SK-N-SH (cell line): ENCODE measurements at regions not wholly inside any gene's neighbourhood (a gene's known extent, or its start where the extent isn't known, plus 50 kb on each side); places are given as distances from the start of the nearest gene placed in this dataset.

Experiments used
- CTCF ChIA-PET: fragments of 300-600, 350-600 bp; formaldehyde crosslinking; extraction: SDS; loops from one replicate; lab custom pipeline; 2021; lab: Yijun Ruan, JAX
- POLR2A ChIA-PET: fragments of 350-600 bp; sonication (Branson Sonifier 250); formaldehyde crosslinking; extraction: SDS; loops from one replicate; lab custom pipeline; 2020; ENCODE audit warnings: antibody characterized with exemption, inconsistent platforms; lab: Yijun Ruan, JAX
- DNase-seq: peaks from one replicate; pipeline ENCODE4 v3.0.0; 2012
- H2AFZ ChIP-seq: fragments of 200-600 bp; sonication (generic); 2 replicates; pipeline ENCODE4 v1.8.1; 2016; ENCODE audit warnings: antibody characterized with exemption, mild to moderate bottlenecking, low read depth
- H3F3A ChIP-seq: fragments of 200-600 bp; sonication (generic); replicated peaks from 2 replicates; pipeline ENCODE3; 2016; ENCODE audit warnings: antibody characterized with exemption, mild to moderate bottlenecking; ENCODE audit not compliant: insufficient read depth
- H3K27ac ChIP-seq, 2 experiments: fragments of 200-500 bp in 1 of 2; fragments of 200-600 bp in 1 of 2; sonication (Bioruptor generic) in 1 of 2; sonication (generic), shearing (Covaris generic) in 1 of 2; 2 replicates each; pipeline versions ENCODE4 v1.5.1 to v1.6.1; 2014 to 2016; ENCODE audit warnings: low read depth in 2 of 2, inconsistent platforms in 1 of 2, low read length in 1 of 2, mild to moderate bottlenecking in 1 of 2, mixed read lengths in 1 of 2
- H3K27me3 ChIP-seq: fragments of 200-600 bp; sonication (generic), shearing (Covaris generic); 2 replicates; pipeline ENCODE4 v1.6.1; 2016; ENCODE audit warnings: mixed run types; ENCODE audit not compliant: insufficient read depth
- H3K36me3 ChIP-seq, 2 experiments: fragments of 200-500 bp in 1 of 2; fragments of 200-600 bp in 1 of 2; sonication (Bioruptor generic) in 1 of 2; sonication (generic) in 1 of 2; replicated peaks in 1 of 2; 2 replicates each; pipeline versions ENCODE3 to v1.5.1; 2014 to 2016; ENCODE audit warnings: low read length in 1 of 2, mild to moderate bottlenecking in 1 of 2; ENCODE audit not compliant: insufficient read depth in 2 of 2, control insufficient read depth in 1 of 2
- H3K4me1 ChIP-seq, 2 experiments: fragments of 200-500 bp in 1 of 2; fragments of 200-600 bp in 1 of 2; sonication (Bioruptor generic) in 1 of 2; sonication (generic), shearing (Covaris generic) in 1 of 2; 2 replicates each; pipeline versions ENCODE4 v1.5.1 to v1.6.1; 2014 to 2016; ENCODE audit warnings: low read depth in 1 of 2, low read length in 1 of 2, mixed run types in 1 of 2; ENCODE audit not compliant: insufficient read depth in 2 of 2, control insufficient read depth in 1 of 2
- H3K4me2 ChIP-seq: fragments of 200-600 bp; sonication (generic), shearing (Covaris generic); 2 replicates; pipeline ENCODE4 v1.6.1; 2017; ENCODE audit warnings: mixed run types
- H3K4me3 ChIP-seq, 2 experiments: fragments of 200-500 bp in 1 of 2; fragments of 200-600 bp in 1 of 2; sonication (Bioruptor generic) in 1 of 2; sonication (generic), shearing (Covaris generic) in 1 of 2; 2 replicates each; pipeline versions ENCODE4 v1.5.1 to v1.8.1; 2014 to 2016; ENCODE audit warnings: low read depth in 2 of 2, inconsistent platforms in 1 of 2, low read length in 1 of 2, mild to moderate bottlenecking in 1 of 2, mixed read lengths in 1 of 2, moderate library complexity in 1 of 2
- H3K79me2 ChIP-seq: fragments of 200-600 bp; sonication (generic); 2 replicates; pipeline ENCODE4 v1.8.1; 2017; ENCODE audit warnings: mild to moderate bottlenecking; ENCODE audit not compliant: insufficient read depth
- H3K9ac ChIP-seq: fragments of 200-600 bp; sonication (generic); 2 replicates; pipeline ENCODE4 v1.6.1; 2017; ENCODE audit warnings: mixed run types
- H3K9me2 ChIP-seq: fragments of 200-600 bp; sonication (generic); 2 replicates; pipeline ENCODE4 v1.6.1; 2017; ENCODE audit warnings: mixed run types
- H3K9me3 ChIP-seq: fragments of 200-600 bp; sonication (generic); 2 replicates; pipeline ENCODE4 v1.6.1; 2017; ENCODE audit warnings: mixed run types, mild to moderate bottlenecking, moderate library complexity
- H4K20me1 ChIP-seq: fragments of 200-600 bp; sonication (generic); 2 replicates; pipeline ENCODE4 v1.6.1; 2017; ENCODE audit warnings: mild to moderate bottlenecking, mixed run types; ENCODE audit not compliant: insufficient read depth
- CHD2 ChIP-seq: fragments of 150-350 bp; IDR thresholded peaks from 2 replicates; pipeline ENCODE4 v1.6.1; 2018; ENCODE audit warnings: low read length; ENCODE audit not compliant: partially characterized antibody
- ELF1 ChIP-seq: IDR thresholded peaks from 2 replicates; pipeline ENCODE4 v1.4.0; 2012
- EZH2phosphoT487 ChIP-seq: fragments of 200-600 bp; sonication (generic); IDR thresholded peaks from 2 replicates; pipeline ENCODE4 v1.6.1; 2017; ENCODE audit warnings: low read depth, mixed run types, mild to moderate bottlenecking, antibody characterized with exemption, moderate library complexity, borderline replicate concordance
- FOSL2 ChIP-seq: IDR thresholded peaks from 2 replicates; pipeline ENCODE4 v1.4.0; 2012; ENCODE audit warnings: low read depth, mild to moderate bottlenecking, moderate library complexity, borderline replicate concordance
- FOXJ3 ChIP-seq: sonication (generic); formaldehyde crosslinking; IDR thresholded peaks from 2 replicates; pipeline ENCODE4 v1.5.1; 2020; ENCODE audit warnings: mild to moderate bottlenecking, missing genetic modification reagents
- FOXM1 ChIP-seq: IDR thresholded peaks from 2 replicates; pipeline ENCODE4 v1.4.0; 2012; ENCODE audit warnings: low read depth, mild to moderate bottlenecking
- GABPA ChIP-seq: IDR thresholded peaks from 2 replicates; pipeline ENCODE4 v1.4.0; 2012; ENCODE audit warnings: low read depth, mild to moderate bottlenecking
- GATA2 ChIP-seq: sonication (generic); formaldehyde crosslinking; IDR thresholded peaks from 2 replicates; pipeline ENCODE4 v1.5.0; 2020; ENCODE audit warnings: mild to moderate bottlenecking, missing genetic modification reagents
- IRF3 ChIP-seq: fragments of 150-350 bp; IDR thresholded peaks from 2 replicates; pipeline ENCODE4 v1.6.1; 2016; ENCODE audit warnings: mild to moderate bottlenecking, low read depth, low read length
- JUND ChIP-seq: IDR thresholded peaks from 2 replicates; pipeline ENCODE4 v1.4.0; 2012
- MEF2A ChIP-seq: IDR thresholded peaks from 2 replicates; pipeline ENCODE4 v1.4.0; 2012; ENCODE audit warnings: low read depth, borderline replicate concordance
- MXI1 ChIP-seq: IDR thresholded peaks from 2 replicates; pipeline ENCODE4 v1.6.1; 2012; ENCODE audit warnings: mild to moderate bottlenecking, low read depth, low read length, improper control_type of control experiment
- NFIC ChIP-seq: IDR thresholded peaks from 2 replicates; pipeline ENCODE4 v1.4.0; 2012; ENCODE audit warnings: borderline replicate concordance
- POLR2AphosphoS5 ChIP-seq: IDR thresholded peaks from 2 replicates; pipeline ENCODE4 v1.6.1; 2012; ENCODE audit warnings: low read depth, low read length
- RAD21 ChIP-seq: IDR thresholded peaks from 2 replicates; pipeline ENCODE4 v1.6.1; 2012; ENCODE audit warnings: mild to moderate bottlenecking, low read length
- RCOR1 ChIP-seq: fragments of 150-350 bp; IDR thresholded peaks from 2 replicates; pipeline ENCODE4 v1.6.1; 2017; ENCODE audit warnings: antibody characterized with exemption, low read length
- RFX5 ChIP-seq: IDR thresholded peaks from 2 replicates; pipeline ENCODE4 v1.6.1; 2012; ENCODE audit warnings: mild to moderate bottlenecking, improper control_type of control experiment, low read length
- RXRA ChIP-seq: IDR thresholded peaks from 2 replicates; pipeline ENCODE4 v1.4.0; 2012; ENCODE audit warnings: low read depth, mild to moderate bottlenecking, borderline replicate concordance
- TAF1 ChIP-seq: IDR thresholded peaks from 2 replicates; pipeline ENCODE4 v1.6.1; 2012; ENCODE audit warnings: low read depth, mild to moderate bottlenecking, low read length, moderate library complexity, borderline replicate concordance
- TEAD4 ChIP-seq: IDR thresholded peaks from 2 replicates; pipeline ENCODE4 v1.4.0; 2012; ENCODE audit warnings: mild to moderate bottlenecking, borderline replicate concordance; ENCODE audit not compliant: insufficient read depth
- WGBS: methylation state at CpG from one replicate; pipeline ENCODE4 v1.1.6; 2017; ENCODE audit warnings: low lambda C conversion rate; 5-methylcytosine and 5-hydroxymethylcytosine counted together
- TF ChIP-seq, protein P1 (sequence below): IDR thresholded peaks from 2 replicates; pipeline ENCODE4 v1.4.0; 2012; ENCODE audit warnings: low read depth, borderline replicate concordance
- TF ChIP-seq, protein P2 (sequence below): IDR thresholded peaks from 2 replicates; pipeline ENCODE4 v1.4.0; 2012; ENCODE audit warnings: low read depth, borderline replicate concordance
- TF ChIP-seq, protein P3 (sequence below): fragments of 150-350 bp; IDR thresholded peaks from 2 replicates; pipeline ENCODE4 v1.6.1; 2017; ENCODE audit warnings: antibody characterized with exemption, low read length, low read depth, borderline replicate concordance
- TF ChIP-seq, protein P4 (sequence below): IDR thresholded peaks from 2 replicates; pipeline ENCODE4 v1.4.0; 2012; ENCODE audit warnings: low read depth

DNA sequence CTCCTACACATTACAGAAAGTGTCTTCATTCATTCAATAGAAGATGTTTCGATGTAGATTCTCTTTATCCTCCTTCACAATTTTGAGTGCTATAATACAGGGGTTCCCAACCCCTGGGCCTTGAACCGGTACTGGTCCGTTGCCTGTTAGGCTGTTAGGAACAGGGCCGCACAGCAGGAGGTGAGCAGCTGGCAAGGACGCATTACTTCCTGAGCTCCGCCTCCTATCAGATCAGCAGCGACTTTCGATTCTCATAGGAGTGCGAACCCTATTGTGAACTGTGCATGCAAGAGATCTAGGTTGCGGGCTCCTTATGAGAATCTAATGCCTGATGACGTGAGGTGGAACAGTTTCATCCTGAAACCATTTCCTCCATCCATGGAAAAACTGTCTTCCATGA is 153.0 kb upstream of the SMC2 start:
- Histone ChIP-seq H3K4me1 (no peaks in the 10 kb centered on the region), H3K36me3 (no peaks in the 10 kb centered on the region), H3K9me2 (no peaks in the 10 kb centered on the region), H3K4me2 (no peak overlapping the region), H2AFZ (no peak overlapping the region), H4K20me1 (no peaks in the 10 kb centered on the region), H3K27ac (no peak overlapping the region), H3K9ac (no peak overlapping the region), H3K4me3 (no peak overlapping the region), H3K79me2 (no peaks in the 10 kb centered on the region), H3F3A (no peaks in the 10 kb centered on the region), H3K9me3 (no peaks in the 10 kb centered on the region), H3K27me3 (no peaks in the 10 kb centered on the region)
- ChIA-PET CTCF (interaction anchor here (1.2 kb wide), 1 partner anchor 23 kb away, joined by 3 read pairs; no protein-coding TSS in a partner anchor), POLR2A (no interaction called here)
- DNase-seq: no peak
- TF ChIP-seq NFIC (no peak), GATA2 (CRISPR knock-in tag) (no peak), FOSL2 (no peak), RCOR1 (no peak), RAD21 (no peak), FOXJ3 (CRISPR knock-in tag) (no peak), MEF2A (no peak), RXRA (no peak), JUND (no peak), TEAD4 (no peak), FOXM1 (no peak), EZH2phosphoT487 (no peak), GABPA (no peak), RFX5 (no peak), TAF1 (no peak)
- TF ChIP-seq, protein P1, sequence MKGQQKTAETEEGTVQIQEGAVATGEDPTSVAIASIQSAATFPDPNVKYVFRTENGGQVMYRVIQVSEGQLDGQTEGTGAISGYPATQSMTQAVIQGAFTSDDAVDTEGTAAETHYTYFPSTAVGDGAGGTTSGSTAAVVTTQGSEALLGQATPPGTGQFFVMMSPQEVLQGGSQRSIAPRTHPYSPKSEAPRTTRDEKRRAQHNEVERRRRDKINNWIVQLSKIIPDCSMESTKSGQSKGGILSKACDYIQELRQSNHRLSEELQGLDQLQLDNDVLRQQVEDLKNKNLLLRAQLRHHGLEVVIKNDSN: no peak
- TF ChIP-seq, protein P2, sequence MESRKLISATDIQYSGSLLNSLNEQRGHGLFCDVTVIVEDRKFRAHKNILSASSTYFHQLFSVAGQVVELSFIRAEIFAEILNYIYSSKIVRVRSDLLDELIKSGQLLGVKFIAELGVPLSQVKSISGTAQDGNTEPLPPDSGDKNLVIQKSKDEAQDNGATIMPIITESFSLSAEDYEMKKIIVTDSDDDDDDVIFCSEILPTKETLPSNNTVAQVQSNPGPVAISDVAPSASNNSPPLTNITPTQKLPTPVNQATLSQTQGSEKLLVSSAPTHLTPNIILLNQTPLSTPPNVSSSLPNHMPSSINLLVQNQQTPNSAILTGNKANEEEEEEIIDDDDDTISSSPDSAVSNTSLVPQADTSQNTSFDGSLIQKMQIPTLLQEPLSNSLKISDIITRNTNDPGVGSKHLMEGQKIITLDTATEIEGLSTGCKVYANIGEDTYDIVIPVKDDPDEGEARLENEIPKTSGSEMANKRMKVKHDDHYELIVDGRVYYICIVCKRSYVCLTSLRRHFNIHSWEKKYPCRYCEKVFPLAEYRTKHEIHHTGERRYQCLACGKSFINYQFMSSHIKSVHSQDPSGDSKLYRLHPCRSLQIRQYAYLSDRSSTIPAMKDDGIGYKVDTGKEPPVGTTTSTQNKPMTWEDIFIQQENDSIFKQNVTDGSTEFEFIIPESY: no peak
- TF ChIP-seq, all 33 proteins: peak for 0
- 32% methylated on average over 11 of the region's 11 CpGs for WGBS

- H3K9me2 ChIP-seq: no peaks in the 10 kb centered on the region
- DNase-seq: no peak
- no peaks in the 10 kb centered on the region for H4K20me1 ChIP-seq
- POLR2A ChIA-PET: no interaction called here
- CTCF ChIA-PET: interaction anchor here (1.2 to 1.3 kb wide), 2 partner anchors 14 to 22 kb away, joined by 3 to 4 read pairs; no protein-coding TSS in a partner anchor
- H3K27ac ChIP-seq: no peak overlapping the region
- no peaks in the 10 kb centered on the region for H3K9me3 ChIP-seq
- TF ChIP-seq GABPA: no peak
- TF ChIP-seq EZH2phosphoT487: no peak
- no peak for TF ChIP-seq RAD21
- no peak for TF ChIP-seq RXRA
- no peak for TF ChIP-seq NFIC
- TF ChIP-seq TEAD4: no peak
- TF ChIP-seq CHD2: no peak
- TF ChIP-seq, protein P3, sequence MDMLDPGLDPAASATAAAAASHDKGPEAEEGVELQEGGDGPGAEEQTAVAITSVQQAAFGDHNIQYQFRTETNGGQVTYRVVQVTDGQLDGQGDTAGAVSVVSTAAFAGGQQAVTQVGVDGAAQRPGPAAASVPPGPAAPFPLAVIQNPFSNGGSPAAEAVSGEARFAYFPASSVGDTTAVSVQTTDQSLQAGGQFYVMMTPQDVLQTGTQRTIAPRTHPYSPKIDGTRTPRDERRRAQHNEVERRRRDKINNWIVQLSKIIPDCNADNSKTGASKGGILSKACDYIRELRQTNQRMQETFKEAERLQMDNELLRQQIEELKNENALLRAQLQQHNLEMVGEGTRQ: no peak
- no peak for TF ChIP-seq IRF3
- no peak for TF ChIP-seq MEF2A
- TF ChIP-seq FOSL2: no peak
- TF ChIP-seq ELF1: no peak
- TF ChIP-seq, protein P4, sequence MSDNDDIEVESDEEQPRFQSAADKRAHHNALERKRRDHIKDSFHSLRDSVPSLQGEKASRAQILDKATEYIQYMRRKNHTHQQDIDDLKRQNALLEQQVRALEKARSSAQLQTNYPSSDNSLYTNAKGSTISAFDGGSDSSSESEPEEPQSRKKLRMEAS: no peak
- TF ChIP-seq GATA2 (CRISPR knock-in tag): no peak
- TF ChIP-seq MXI1: no peak
- TF ChIP-seq POLR2AphosphoS5: no peak
- H3K4me2 ChIP-seq: no peak overlapping the region
- no peaks in the 10 kb centered on the region for H3F3A ChIP-seq
- no peaks in the 10 kb centered on the region for H3K36me3 ChIP-seq
- H3K79me2 ChIP-seq: no peaks in the 10 kb centered on the region
- no peaks in the 10 kb centered on the region for H3K4me1 ChIP-seq
- H3K9ac ChIP-seq: no peak overlapping the region
- H3K27me3 ChIP-seq: no peaks in the 10 kb centered on the region
- H2AFZ ChIP-seq: no peak overlapping the region
- H3K4me3 ChIP-seq: no peak overlapping the region
- 5% methylated on average over 2 of the region's 2 CpGs for WGBS
Measured at GRCh38 chr9:103942200-103942599, 151.9 kb upstream of the SMC2 start.
